Immature natural killer cell (primary cell): ENCODE measurements at regions not wholly inside any gene's neighbourhood (a gene's known extent, or its start where the extent isn't known, plus 50 kb on each side); places are given as distances from the start of the nearest gene placed in this dataset.

ENCODE experiments used
- DNase-seq, 3 donors: peaks; one replicate each; pipeline ENCODE4 v3.0.0; 2022; ENCODE audit warnings: mixed read lengths in 1 of 3
- H3K27ac Mint-ChIP-seq, 6 donors: one replicate each; pipeline ENCODE4 v1.8.0; 2020; ENCODE audit warnings: mixed read lengths in 6 of 6, mild to moderate bottlenecking in 5 of 6, inconsistent platforms in 4 of 6, moderate library complexity in 3 of 6
- H3K27me3 Mint-ChIP-seq, 3 donors: one replicate each; pipeline ENCODE4 v1.8.0; 2020 to 2021; ENCODE audit warnings: low read depth in 3 of 3, mild to moderate bottlenecking in 3 of 3, mixed read lengths in 3 of 3, moderate library complexity in 3 of 3, inconsistent platforms in 1 of 3
- H3K36me3 Mint-ChIP-seq, 3 donors: one replicate each; pipeline ENCODE4 v1.8.0; 2020; ENCODE audit warnings: mixed read lengths in 3 of 3, inconsistent platforms in 2 of 3, mild to moderate bottlenecking in 2 of 3
- H3K4me1 Mint-ChIP-seq, 2 donors: one replicate each; pipeline ENCODE4 v1.8.0; 2020; ENCODE audit warnings: inconsistent platforms in 2 of 2, mild to moderate bottlenecking in 2 of 2, mixed read lengths in 2 of 2, moderate library complexity in 1 of 2
- H3K4me3 Mint-ChIP-seq, 5 donors: one replicate each; pipeline ENCODE4 v1.8.0; 2020; ENCODE audit warnings: mild to moderate bottlenecking in 5 of 5, mixed read lengths in 5 of 5, inconsistent platforms in 3 of 5, moderate library complexity in 3 of 5
- H3K9me3 Mint-ChIP-seq, 6 donors: one replicate each; pipeline ENCODE4 v1.8.0; 2020; ENCODE audit warnings: mild to moderate bottlenecking in 6 of 6, mixed read lengths in 6 of 6, inconsistent platforms in 4 of 6, moderate library complexity in 3 of 6

DNA sequence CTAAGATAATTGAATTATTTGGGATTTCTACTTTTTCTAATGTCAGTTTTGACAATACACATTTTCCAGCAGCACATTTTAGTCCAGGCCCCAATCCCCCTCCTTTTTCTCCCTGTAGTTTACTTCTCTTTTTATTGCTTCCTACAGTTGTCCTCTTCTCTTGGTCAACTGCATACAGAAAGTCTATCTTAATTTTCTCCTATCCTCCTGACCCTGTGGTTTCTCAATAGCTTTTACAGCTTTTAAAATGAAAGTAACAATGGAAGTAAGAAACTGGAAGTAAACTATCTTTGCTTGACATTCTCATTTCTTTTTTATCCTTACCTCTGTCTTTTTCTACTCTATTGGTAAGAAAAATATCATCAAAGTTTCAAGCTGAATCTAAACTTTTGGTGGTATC, 106.5 kb upstream of the OXGR1 start:
- H3K36me3 Mint-ChIP-seq = no peaks in the 10 kb centered on the region
- H3K4me1 Mint-ChIP-seq = peaks cover 2 to 8% of the 10 kb centered on the region in 2 donors
- H3K27me3 Mint-ChIP-seq = peaks cover 3 to 11% (median 3%) of the 10 kb centered on the region in 3 donors
- no peak overlapping the region for H3K4me3 Mint-ChIP-seq
- H3K27ac Mint-ChIP-seq = no peak overlapping the region
- H3K9me3 Mint-ChIP-seq = peaks cover 0 to 4% (median 0%) of the 10 kb centered on the region in 6 donors
- DNase-seq = no peak

GRCh38 chr13:97101912-97102708, 107.8 kb upstream of the OXGR1 start:
- peaks cover 0 to 4% (median 0%) of the 10 kb centered on the region in 6 donors for H3K9me3 Mint-ChIP-seq
- DNase-seq = no peak
- H3K4me1 Mint-ChIP-seq = peaks cover 2 to 8% of the 10 kb centered on the region in 2 donors
- H3K36me3 Mint-ChIP-seq = no peaks in the 10 kb centered on the region
- peaks cover 3 to 9% (median 3%) of the 10 kb centered on the region in 3 donors for H3K27me3 Mint-ChIP-seq
- no peak overlapping the region for H3K27ac Mint-ChIP-seq
- no peak overlapping the region for H3K4me3 Mint-ChIP-seq

GRCh38 chr13:97106323-97106722, 112.0 kb upstream of the OXGR1 start:
- Mint-ChIP-seq H3K9me3 (peaks cover 0 to 2% (median 0%) of the 10 kb centered on the region in 6 donors), H3K4me3 (no peak overlapping the region), H3K27ac (no peak overlapping the region), H3K4me1 (peaks cover 8 to 9% of the 10 kb centered on the region in 2 donors), H3K27me3 (peaks cover 0 to 5% (median 1%) of the 10 kb centered on the region in 3 donors), H3K36me3 (no peaks in the 10 kb centered on the region)
- no peak for DNase-seq

- Mint-ChIP-seq H3K4me1 (peaks cover 8 to 9% of the 10 kb centered on the region in 2 donors), H3K4me3 (no peak overlapping the region), H3K9me3 (peaks cover 0 to 2% (median 0%) of the 10 kb centered on the region in 6 donors), H3K27ac (no peak overlapping the region), H3K36me3 (no peaks in the 10 kb centered on the region), H3K27me3 (peaks cover 0 to 5% (median 1%) of the 10 kb centered on the region in 3 donors)
- DNase-seq = no peak
Measured at GRCh38 chr13:97107815-97108529, 113.7 kb upstream of the OXGR1 start.

DNA sequence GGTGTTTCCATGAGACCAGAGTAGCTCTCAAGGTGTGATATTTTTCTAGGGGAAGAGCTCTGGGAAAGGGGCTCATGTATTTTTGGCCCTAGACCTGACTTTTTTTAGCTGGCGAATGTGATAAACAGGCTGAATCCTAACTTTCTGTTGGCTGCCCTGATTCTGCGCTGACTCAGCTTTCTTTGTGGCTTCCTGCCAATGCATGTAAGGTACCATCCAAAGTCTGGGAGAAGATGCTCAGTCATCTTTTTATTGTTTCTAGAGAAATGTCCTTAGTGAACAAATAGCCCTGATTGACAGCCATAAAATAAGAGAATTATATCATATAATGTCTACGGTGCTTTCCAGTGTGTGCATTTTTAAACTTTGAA, 113.6 kb upstream of the MBNL2 start:
- H3K36me3 Mint-ChIP-seq = no peaks in the 10 kb centered on the region
- peaks cover 0 to 5% (median 1%) of the 10 kb centered on the region in 3 donors for H3K27me3 Mint-ChIP-seq
- H3K4me1 Mint-ChIP-seq = peaks cover 8 to 9% of the 10 kb centered on the region in 2 donors
- no peak overlapping the region for H3K27ac Mint-ChIP-seq
- H3K4me3 Mint-ChIP-seq = no peak overlapping the region
- no peak for DNase-seq
- H3K9me3 Mint-ChIP-seq = peaks cover 0 to 2% (median 0%) of the 10 kb centered on the region in 6 donors

GRCh38 chr13:97109256-97109655, 112.9 kb upstream of the MBNL2 start:
- DNase-seq = no peak
- H3K4me3 Mint-ChIP-seq = no peak overlapping the region
- no peak overlapping the region for H3K27ac Mint-ChIP-seq
- H3K27me3 Mint-ChIP-seq = peaks cover 0 to 5% (median 1%) of the 10 kb centered on the region in 3 donors
- H3K4me1 Mint-ChIP-seq = peaks cover 8 to 9% of the 10 kb centered on the region in 2 donors
- peaks cover 0 to 2% (median 0%) of the 10 kb centered on the region in 6 donors for H3K9me3 Mint-ChIP-seq
- no peaks in the 10 kb centered on the region for H3K36me3 Mint-ChIP-seq

GRCh38 chr13:97109841-97110492, 112.2 kb upstream of the MBNL2 start:
- Mint-ChIP-seq H3K36me3 (no peaks in the 10 kb centered on the region), H3K27me3 (peaks cover 0 to 5% (median 1%) of the 10 kb centered on the region in 3 donors), H3K4me1 (peaks cover 8 to 9% of the 10 kb centered on the region in 2 donors), H3K9me3 (peaks cover 0 to 2% (median 0%) of the 10 kb centered on the region in 6 donors), H3K27ac (peak overlapping the region in 2 of 6 donors; percentile 8 to 9), H3K4me3 (peak overlapping the region in 3 of 5 donors; percentile 11 to 41 (median 23))
- peak; percentile 64 to 78 (median 70) for DNase-seq

- no peak overlapping the region for H3K4me3 Mint-ChIP-seq
- no peaks in the 10 kb centered on the region for H3K9me3 Mint-ChIP-seq
- no peak for DNase-seq
- H3K4me1 Mint-ChIP-seq = peaks cover 8 to 9% of the 10 kb centered on the region in 2 donors
- H3K36me3 Mint-ChIP-seq = no peaks in the 10 kb centered on the region
- no peak overlapping the region for H3K27ac Mint-ChIP-seq
- peaks cover 1 to 5% (median 3%) of the 10 kb centered on the region in 3 donors for H3K27me3 Mint-ChIP-seq
Measured at GRCh38 chr13:97110936-97111335, 111.2 kb upstream of the MBNL2 start.

- no peak overlapping the region for H3K27ac Mint-ChIP-seq
- H3K36me3 Mint-ChIP-seq = no peaks in the 10 kb centered on the region
- H3K4me3 Mint-ChIP-seq = no peak overlapping the region
- H3K27me3 Mint-ChIP-seq = peaks cover 1 to 5% (median 3%) of the 10 kb centered on the region in 3 donors
- H3K4me1 Mint-ChIP-seq = peaks cover 8 to 9% of the 10 kb centered on the region in 2 donors
- no peaks in the 10 kb centered on the region for H3K9me3 Mint-ChIP-seq
- DNase-seq = no peak
Measured at GRCh38 chr13:97111756-97112155, 110.4 kb upstream of the MBNL2 start.

DNA sequence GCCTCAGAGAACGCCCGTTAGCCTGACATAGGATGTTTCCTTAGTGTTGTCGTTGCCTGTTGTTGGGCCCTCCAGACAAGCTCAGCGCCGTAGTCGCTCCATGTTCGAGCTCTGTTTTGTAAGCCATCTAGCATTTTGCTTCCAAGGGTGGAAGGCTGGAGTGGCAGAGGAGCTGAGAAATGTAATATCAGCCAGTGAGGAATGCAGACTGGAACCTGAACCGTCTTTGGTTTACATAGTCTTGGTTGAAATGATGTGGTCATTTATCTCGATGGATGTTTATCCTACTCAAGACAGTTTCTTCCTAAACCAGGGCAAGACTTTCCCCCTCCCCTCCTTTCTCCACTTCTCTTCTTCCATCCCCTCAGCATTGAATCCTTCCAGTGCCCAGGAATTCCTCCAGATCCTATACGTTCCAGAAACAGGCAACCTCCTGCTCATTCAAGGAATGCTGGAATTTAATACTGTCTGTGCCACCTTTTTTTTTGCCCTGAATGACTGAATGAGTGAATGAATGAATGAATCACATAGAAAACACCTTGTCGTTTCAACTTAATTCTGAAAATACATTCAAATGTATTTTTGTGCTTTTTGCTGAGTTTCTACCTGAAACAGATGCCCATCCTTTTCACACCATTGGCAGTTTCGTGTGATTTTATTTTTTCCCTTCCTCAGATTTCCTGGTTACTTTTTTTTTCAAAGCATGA, 109.5 kb upstream of the MBNL2 start:
- Mint-ChIP-seq H3K27me3 (peaks cover 1 to 7% (median 3%) of the 10 kb centered on the region in 3 donors), H3K36me3 (no peaks in the 10 kb centered on the region), H3K9me3 (no peaks in the 10 kb centered on the region), H3K4me1 (peaks cover 8 to 9% of the 10 kb centered on the region in 2 donors), H3K4me3 (no peak overlapping the region), H3K27ac (no peak overlapping the region)
- no peak for DNase-seq

DNA sequence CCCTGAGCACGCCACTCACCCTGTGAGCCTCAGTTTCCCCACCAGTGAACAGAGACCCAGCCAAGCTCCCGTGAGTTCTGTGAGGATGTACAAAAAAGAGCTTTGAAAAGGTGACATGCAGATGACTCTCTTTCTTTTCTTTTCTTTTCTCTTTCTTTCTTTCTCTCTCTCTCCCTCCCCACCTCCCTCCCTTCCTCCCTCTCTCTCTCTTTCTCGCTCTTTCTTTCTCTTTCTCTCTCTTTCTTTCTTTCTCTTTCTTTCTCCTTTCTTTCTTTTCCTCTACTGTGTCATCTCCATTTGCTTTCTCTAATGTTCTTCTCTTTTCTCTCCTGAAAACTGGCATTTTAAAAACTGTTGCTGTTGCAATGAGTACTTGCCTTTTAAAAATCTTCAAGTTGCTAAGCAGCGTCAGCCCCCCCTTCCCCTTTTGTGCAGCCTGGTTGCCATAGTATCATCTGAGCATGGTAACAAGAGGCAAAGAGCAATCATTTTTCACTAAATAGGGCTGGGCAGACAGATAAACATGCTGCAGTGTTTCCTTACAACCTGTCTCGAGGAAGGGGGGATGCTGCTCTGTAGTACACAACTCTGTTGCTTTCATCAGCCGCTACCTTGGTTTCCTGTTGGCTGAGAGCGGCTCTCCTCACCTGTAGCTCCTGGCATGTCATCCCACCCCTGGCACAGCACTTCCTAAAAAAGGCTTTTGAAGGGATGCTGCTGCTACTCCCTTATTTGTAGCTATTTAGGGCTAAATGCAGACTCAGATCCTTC, 108.7 kb upstream of the MBNL2 start:
- Mint-ChIP-seq H3K4me1 (peaks cover 8 to 9% of the 10 kb centered on the region in 2 donors), H3K36me3 (no peaks in the 10 kb centered on the region), H3K4me3 (no peak overlapping the region), H3K27ac (no peak overlapping the region), H3K27me3 (peaks cover 1 to 8% (median 3%) of the 10 kb centered on the region in 3 donors), H3K9me3 (no peaks in the 10 kb centered on the region)
- DNase-seq = no peak

DNA sequence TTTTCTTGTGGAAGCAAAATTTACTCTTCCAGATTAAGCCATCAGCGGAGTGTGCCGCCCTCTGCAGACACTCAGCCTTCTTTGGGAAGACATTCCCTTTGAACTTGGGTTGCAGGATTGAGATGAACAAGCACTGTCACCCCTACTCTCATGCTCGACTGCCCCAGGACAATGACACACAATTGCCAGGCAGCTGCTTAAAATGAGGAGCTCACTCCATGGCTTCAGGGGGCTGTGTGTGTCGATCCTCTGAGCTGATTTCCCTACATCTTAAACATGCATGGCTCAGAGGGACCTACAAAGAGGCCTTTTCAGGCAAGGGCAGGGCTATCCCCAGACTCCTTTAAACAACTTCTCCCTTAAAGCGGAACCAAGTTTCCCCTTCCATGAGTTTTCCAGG, 107.5 kb upstream of the MBNL2 start:
- Mint-ChIP-seq H3K36me3 (no peaks in the 10 kb centered on the region), H3K4me3 (no peak overlapping the region), H3K9me3 (no peaks in the 10 kb centered on the region), H3K27me3 (peaks cover 1 to 10% (median 3%) of the 10 kb centered on the region in 3 donors), H3K4me1 (peaks cover 6 to 7% of the 10 kb centered on the region in 2 donors), H3K27ac (no peak overlapping the region)
- no peak for DNase-seq

DNA sequence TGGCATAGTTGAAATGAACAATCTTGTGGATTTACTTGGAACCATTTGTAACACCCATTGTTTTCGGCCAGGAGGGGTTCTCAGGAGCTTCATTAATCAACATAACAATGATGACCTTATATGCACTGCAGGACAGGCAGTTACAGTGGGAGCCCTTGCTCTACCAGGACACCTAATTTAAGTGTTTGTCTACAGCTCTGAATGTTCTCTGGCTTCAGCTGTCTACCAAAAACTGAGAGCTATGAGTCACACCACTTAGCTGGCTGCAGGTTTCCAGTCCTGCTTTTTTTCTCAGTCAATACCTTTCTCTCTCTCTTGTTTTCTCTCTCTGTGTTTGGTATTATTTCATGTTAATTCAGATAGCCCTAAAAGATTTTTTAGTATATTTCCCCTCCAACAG, 105.4 kb upstream of the MBNL2 start:
- no peaks in the 10 kb centered on the region for H3K4me1 Mint-ChIP-seq
- no peak overlapping the region for H3K4me3 Mint-ChIP-seq
- H3K9me3 Mint-ChIP-seq = no peaks in the 10 kb centered on the region
- H3K36me3 Mint-ChIP-seq = no peaks in the 10 kb centered on the region
- H3K27me3 Mint-ChIP-seq = peaks cover 0 to 12% (median 3%) of the 10 kb centered on the region in 3 donors
- no peak overlapping the region for H3K27ac Mint-ChIP-seq
- no peak for DNase-seq
